ENCODE measurements at regions not wholly inside any gene's neighbourhood (a gene's known extent, or its start where the extent isn't known, plus 50 kb on each side); places are given as distances from the start of the nearest gene placed in this dataset.
"Not testable (repeated sequence)": the region's sequence is repeated elsewhere in the genome, so short reads cannot be mapped to it uniquely, and the experiment has no call there.

DNA sequence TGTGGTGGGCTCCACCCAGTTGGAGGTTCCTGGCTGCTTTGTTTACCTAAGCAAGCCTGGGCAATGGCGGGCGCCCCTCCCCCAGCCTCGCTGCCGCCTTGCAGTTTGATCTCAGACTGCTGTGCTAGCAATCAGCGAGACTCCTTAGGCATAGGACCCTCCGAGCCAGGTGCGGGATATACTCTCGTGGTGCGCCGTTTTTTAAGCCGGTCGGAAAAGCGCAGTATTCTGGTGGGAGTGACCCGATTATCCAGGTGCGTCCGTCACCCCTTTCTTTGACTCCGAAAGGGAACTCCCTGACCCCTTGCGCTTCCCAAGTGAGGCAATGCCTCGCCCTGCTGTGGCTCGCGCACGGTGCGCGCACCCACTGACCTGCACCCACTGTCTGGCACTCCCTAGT is 1719.9 kb downstream of the BRINP3 start:
- DNase-seq (ENCODE audit: low read depth): not testable (repeated sequence)

- DNase-seq (ENCODE audit: low read depth): no peak
Observed at GRCh38 chr1:188761226-188761625, 1716.4 kb downstream of the BRINP3 start.

DNA sequence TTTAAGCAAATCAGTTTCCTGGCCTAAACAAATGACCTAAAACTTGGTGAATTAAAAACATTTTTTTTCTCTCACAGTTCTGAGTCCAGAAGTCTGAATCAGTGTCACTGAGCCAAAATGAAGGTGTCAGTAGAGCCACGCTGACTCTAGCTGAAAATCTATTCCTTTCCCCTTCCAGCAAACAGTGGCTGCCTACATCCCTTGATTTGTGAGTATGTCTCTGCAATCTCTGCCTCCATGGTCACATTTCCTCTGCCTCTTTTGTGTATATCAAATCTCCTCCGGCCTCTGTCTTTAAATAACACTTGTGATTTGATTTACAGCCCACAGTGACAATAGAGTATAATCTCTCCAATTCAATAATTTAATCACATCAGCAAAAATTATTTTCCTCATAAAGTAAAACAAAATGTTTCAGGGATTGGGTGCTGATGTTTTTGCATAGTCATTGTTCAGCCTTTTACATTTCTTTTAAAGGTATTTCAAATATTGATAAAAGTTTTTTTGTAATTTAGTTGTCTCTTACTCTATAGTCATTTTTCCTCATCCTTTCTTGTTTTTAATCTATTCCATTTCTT is 1715.4 kb downstream of the BRINP3 start:
- DNase-seq (ENCODE audit: low read depth): no peak

DNA sequence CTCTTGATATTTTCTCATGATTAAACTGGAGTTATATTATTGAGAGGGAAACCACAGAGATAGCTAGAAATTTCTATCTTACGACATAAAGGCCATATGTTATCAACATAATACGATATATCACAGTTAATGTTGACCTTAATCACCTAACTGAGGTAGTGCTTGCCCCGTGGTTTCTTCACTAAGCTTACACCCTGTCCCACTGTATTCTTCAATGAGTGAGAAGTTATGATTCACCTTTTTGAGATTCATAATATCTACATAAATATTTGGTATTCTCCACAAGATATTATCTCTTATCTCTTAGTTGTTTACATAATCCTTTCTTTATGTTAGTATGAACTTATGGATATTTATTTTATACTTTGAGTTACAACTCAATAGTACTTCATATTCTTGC is 1714.1 kb downstream of the BRINP3 start:
- DNase-seq (ENCODE audit: low read depth): no peak

DNA sequence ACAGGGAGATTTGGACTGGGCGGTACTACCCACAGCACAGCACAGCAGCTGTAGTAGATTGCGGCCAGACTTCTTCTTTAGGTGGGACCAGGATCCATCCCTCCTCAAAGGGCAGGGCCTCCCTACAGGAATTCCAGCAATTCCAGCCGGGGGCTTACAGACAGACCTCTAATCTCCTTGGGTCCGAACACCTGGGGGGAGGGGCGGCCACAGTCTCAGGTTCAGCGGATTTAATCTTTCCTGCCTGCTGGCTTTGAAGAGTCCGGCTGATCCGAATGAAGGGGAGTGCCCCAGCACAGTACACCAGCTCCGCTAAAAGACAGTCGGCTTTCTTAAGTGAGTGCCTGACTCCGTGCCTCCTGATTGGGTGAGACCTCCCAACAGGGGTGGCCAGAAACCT is 1708.5 kb downstream of the BRINP3 start:
- DNase-seq (ENCODE audit: low read depth): no peak

GRCh38 chr1:188769936-188770335 is 1707.7 kb downstream of the BRINP3 start:
- DNase-seq (ENCODE audit: low read depth): no peak

- DNase-seq (ENCODE audit: low read depth): no peak
Observed at GRCh38 chr1:188778578-188778977, 1699.1 kb downstream of the BRINP3 start.

DNA sequence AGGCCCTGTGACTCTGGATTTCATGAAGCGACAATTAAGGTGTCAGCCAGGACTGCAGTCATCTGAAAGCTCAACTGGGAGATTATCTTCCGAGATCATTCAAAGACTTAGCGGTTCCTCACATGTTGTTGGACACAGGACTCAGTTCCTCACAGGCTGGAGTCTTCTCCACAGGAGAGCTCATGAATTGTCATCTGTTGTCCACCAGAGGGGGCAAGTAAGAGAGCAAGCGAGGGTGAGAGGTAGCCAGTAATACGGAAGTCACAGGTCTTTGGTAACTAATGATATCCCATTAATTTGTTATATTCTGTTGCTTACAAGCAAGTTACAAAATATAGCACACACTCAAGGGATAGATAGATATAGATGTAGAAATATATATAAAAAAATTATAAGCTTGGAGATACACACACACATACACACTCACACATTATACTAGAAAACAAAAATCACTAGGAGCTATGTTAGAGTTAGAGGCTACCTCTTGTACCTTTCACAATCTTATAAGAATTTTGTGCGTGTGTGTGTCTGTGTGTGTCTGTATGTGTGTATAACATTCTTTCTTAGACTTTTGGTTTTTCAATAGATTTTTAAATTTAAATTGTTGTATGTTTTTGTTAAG is 1695.3 kb downstream of the BRINP3 start:
- no peak for DNase-seq (ENCODE audit: low read depth)

DNA sequence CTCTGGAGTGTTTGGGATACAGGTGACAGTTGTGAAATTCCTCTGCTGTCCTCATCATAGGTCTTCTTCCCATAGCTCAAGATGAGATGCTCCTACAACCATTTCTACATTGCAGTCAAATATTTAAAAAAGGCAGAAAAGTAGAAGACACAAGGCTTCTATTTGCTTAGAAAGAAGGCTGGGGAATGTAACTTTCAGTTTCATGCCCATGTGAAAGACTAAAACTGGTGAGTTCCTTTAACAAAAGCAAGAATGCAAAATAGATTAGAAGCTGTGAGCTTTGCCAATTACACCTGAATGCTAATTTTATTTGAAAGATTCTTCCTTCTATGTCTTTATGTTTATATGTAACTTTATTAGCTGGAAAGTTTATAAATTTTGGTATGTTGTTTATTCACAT is 1682.7 kb downstream of the BRINP3 start:
- DNase-seq (ENCODE audit: low read depth): no peak

GRCh38 chr1:188812153-188812552 is 1665.5 kb downstream of the BRINP3 start:
- not testable (repeated sequence) for DNase-seq (ENCODE audit: low read depth)

DNA sequence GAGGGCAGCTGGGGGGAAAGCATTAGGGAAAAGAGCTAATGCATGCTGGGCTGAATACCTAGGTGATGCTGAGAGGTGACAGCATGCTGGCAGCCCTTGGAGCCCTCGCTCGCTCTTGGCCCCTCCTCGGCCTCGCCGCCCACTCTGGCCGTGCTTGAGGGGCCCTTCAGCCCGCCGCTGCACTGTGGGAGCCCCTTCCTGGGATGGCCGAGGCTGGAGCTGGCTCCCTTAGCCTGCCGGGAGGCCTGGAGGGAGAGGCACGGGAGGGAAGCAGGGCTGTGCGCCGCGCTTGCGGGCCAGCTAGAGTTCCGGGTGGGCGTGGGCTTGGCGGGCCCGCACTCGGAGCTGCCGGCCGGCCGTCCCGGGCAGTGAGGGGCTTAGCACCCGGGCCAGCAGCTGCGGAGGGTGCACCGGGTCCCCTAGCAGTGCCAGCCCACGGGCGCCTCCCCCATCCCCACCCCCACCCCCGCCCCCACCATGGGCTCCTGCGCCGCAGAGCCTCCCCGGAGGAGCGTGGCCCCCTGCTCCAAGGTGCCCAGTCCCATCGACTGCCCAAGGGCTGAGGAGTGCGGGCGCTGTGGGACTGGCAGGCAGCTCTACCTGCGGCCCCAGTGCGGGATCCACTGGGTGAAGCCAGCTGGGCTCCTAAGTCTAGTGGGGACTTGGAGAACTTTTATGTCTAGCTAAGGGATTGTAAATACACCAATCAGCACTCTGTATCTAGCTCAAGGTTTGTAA is 1664.7 kb downstream of the BRINP3 start:
- not testable (repeated sequence) for DNase-seq (ENCODE audit: low read depth)

- DNase-seq (ENCODE audit: low read depth): no peak
Observed at GRCh38 chr1:188817814-188818213, 1659.8 kb downstream of the BRINP3 start.

DNA sequence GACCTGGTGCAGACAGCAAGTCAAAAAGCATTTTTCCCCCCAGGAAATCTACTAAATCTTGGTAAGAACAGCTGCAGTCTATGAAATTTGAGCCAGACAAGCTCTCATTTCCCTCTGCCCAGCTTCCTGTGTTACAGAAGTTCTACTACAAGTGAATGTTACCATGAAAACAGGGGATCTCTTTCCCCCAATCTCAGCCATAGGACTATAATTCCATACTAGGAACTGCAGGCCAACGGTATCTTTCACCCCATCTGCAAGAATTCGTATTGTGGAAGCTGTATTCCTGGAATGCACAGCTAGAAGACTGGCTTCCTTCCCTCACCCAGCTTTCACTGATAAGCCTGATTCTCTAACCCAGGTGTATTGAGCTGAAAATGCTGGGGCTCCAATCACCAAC is 1655.4 kb downstream of the BRINP3 start:
- no peak for DNase-seq (ENCODE audit: low read depth)

- no peak for DNase-seq (ENCODE audit: low read depth)
Observed at GRCh38 chr1:188825471-188825870, 1652.2 kb downstream of the BRINP3 start.

DNA sequence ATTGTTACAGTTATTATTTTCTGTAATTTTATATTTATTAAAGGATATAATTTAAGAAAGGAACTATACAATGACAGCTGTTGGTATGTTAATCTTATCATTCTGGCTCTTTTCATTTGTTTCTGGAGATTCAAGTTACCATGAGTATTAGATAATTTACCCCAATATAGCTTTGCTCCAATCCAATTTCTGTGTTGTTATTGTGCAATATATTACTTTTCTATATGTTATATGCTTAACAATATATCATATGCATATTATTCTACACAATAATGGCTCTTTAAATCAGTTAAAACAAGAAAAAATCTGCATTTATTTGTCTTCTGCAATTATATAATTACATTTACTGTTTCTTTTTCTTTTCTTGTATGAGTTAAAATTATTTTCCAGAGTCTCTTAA is 1650.9 kb downstream of the BRINP3 start:
- DNase-seq (ENCODE audit: low read depth): no peak

GRCh38 chr1:188827400-188827799 is 1650.3 kb downstream of the BRINP3 start:
- no peak for DNase-seq (ENCODE audit: low read depth)

GRCh38 chr1:188841111-188841696 is 1636.5 kb downstream of the BRINP3 start:
- DNase-seq (ENCODE audit: low read depth): not testable (repeated sequence)

DNA sequence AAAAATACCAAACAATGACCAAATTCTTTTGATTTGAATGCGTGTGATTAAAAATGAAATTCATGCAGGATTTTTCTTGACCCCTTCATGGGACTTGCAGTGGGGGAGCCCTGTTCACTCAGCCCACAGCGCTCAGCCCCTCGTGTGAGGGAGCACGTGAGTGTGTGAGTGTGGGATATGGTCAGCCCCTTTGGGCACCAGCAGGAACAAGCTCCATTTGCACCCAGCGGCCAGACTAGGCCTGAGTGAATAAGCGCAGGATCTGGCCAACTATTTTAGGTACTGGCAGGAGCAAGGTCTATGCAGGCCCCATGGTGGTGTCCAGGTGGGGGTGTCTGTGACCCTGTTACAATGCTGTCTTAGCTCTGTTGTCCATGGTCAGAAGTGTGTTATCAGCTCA is 1631.2 kb downstream of the BRINP3 start:
- no peak for DNase-seq (ENCODE audit: low read depth)

- no peak for DNase-seq (ENCODE audit: low read depth)
Observed at GRCh38 chr1:188857526-188858087, 1620.1 kb downstream of the BRINP3 start.

DNA sequence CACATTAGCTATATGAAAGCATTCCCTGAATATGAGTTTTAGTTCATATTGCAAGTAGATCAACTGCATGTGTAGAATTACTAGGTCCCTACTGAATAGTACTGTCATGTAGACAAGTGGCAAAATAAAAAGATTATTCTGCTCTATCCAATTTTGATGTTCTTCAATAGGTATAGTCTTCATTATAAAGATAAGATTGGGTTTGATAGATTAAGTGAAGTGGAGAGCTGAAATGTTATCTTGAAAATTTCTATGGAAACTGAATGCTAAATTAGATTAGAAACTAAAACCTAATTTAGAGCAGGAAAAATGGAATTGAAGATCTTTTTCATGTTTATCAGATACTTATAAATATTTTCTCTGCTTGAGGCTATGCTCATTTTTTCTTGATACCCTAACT is 1610.0 kb downstream of the BRINP3 start:
- no peak for DNase-seq (ENCODE audit: low read depth)

DNA sequence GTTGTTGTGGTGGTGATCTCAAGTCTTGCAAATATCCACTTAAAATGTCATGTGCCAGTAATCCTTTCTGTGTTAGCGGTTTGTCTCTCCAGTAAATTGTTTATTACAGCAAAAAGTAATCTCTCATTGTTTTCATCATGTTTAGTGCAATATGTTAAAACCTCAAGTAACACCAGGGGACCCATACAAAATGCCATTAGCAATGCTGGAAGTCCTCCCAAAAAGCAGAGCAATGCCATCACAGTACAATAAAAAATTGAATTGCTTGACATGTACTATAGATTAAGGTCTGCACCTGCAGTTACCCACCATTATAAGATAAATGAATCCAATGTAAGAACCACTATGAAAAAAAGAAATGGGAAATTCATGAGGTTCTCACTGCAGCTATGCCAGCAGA is 1606.5 kb downstream of the BRINP3 start:
- DNase-seq (ENCODE audit: low read depth): no peak

DNA sequence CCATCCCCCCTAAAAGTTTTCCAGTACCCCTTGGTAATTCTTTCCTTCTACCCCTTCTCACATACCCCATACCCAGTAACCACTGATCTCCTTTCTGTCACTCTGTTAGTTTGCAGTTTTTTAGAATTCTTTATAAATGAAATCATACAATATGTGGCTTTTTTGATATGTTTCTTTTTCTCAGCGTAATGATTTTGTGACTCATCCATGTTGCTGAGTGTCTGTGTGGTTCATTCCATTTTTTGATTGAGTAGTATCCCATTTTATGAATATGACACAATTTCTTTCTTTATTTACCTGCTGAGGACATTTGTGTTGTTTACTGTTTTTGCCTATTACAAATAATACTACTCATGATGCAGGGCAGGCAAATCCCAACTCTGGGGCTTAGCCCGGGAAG is 1605.3 kb downstream of the BRINP3 start:
- no peak for DNase-seq (ENCODE audit: low read depth)

GRCh38 chr1:188877668-188878067 is 1600.0 kb downstream of the BRINP3 start:
- DNase-seq (ENCODE audit: low read depth): no peak
